Gastroesophageal sphincter (tissue), 2 donors: ENCODE measurements at regions not wholly inside any gene's neighbourhood (a gene's known extent, or its start where the extent isn't known, plus 50 kb on each side); places are given as distances from the start of the nearest gene placed in this dataset.

Experiments
- EP300 ChIP-seq: sonication (generic); formaldehyde crosslinking; IDR thresholded peaks from one replicate; pipeline ENCODE4 v1.6.1; 2017; ENCODE audit warnings: antibody characterized with exemption, mild to moderate bottlenecking
- POLR2A ChIP-seq, 2 donors: fragments of 450-650 bp; IDR thresholded peaks; one replicate each; pipeline ENCODE4 v1.6.1; 2017; ENCODE audit warnings: antibody characterized with exemption in 2 of 2, mild to moderate bottlenecking in 2 of 2, moderate library complexity in 1 of 2
- POLR2AphosphoS5 ChIP-seq: sonication (generic); formaldehyde crosslinking; IDR thresholded peaks from one replicate; pipeline ENCODE4 v1.6.1; 2017; ENCODE audit warnings: antibody characterized with exemption

GRCh38 chr16:85225257-85225656 lies 113.0 kb upstream of the CIBAR2 start:
- no peak for TF ChIP-seq POLR2AphosphoS5
- no peak for TF ChIP-seq EP300
- no peak for TF ChIP-seq POLR2A (IDR thresholded peaks at IDR 0.05)
